CD4-positive, alpha-beta T cell treated with Interleukin-1 beta for 1 hour (primary cell): ENCODE measurements at regions not wholly inside any gene's neighbourhood (a gene's known extent, or its start where the extent isn't known, plus 50 kb on each side); places are given as distances from the start of the nearest gene placed in this dataset.
"Not testable (repeated sequence)": the region's sequence is repeated elsewhere in the genome, so short reads cannot be mapped to it uniquely, and the experiment has no call there.

ENCODE experiments used
- DNase-seq, 2 donors: peaks; one replicate each; pipeline ENCODE4 v3.0.0-alpha.2; 2020 to 2022

GRCh38 chr6:15897063-15897876, 231.6 kb upstream of the MYLIP start:
- DNase-seq: no peak

GRCh38 chr6:15894973-15895725, 232.3 kb upstream of the DTNBP1 start:
- DNase-seq: no peak

GRCh38 chr6:15893556-15894253, 230.9 kb upstream of the DTNBP1 start:
- no peak for DNase-seq

- no peak for DNase-seq
These were observed 229.5 kb upstream of the DTNBP1 start for GRCh38 chr6:15892369-15892768.

GRCh38 chr6:15888798-15889772, 226.3 kb upstream of the DTNBP1 start:
- no peak for DNase-seq

- no peak for DNase-seq
These were observed 224.9 kb upstream of the DTNBP1 start for GRCh38 chr6:15887491-15888461.

- no peak for DNase-seq
These were observed 222.8 kb upstream of the DTNBP1 start for GRCh38 chr6:15885624-15886023.

GRCh38 chr6:15883593-15883992, 220.8 kb upstream of the DTNBP1 start:
- DNase-seq: not testable (repeated sequence)

- no peak for DNase-seq
These were observed 220.1 kb upstream of the DTNBP1 start for GRCh38 chr6:15882915-15883314.

GRCh38 chr6:15882345-15882744, 219.5 kb upstream of the DTNBP1 start:
- no peak for DNase-seq

GRCh38 chr6:15881150-15881549, 218.3 kb upstream of the DTNBP1 start:
- DNase-seq: peak in 1 of 2 donors; percentile 44

- no peak for DNase-seq
These were observed 217.6 kb upstream of the DTNBP1 start for GRCh38 chr6:15880262-15880973.

GRCh38 chr6:15879371-15880261, 216.8 kb upstream of the DTNBP1 start:
- peak; percentile 22 to 23 for DNase-seq

GRCh38 chr6:15877231-15877630, 214.4 kb upstream of the DTNBP1 start:
- DNase-seq: no peak

- peak in 1 of 2 donors; percentile 13 for DNase-seq
These were observed 213.6 kb upstream of the DTNBP1 start for GRCh38 chr6:15876406-15876805.

GRCh38 chr6:15875797-15876196, 213.0 kb upstream of the DTNBP1 start:
- no peak for DNase-seq

GRCh38 chr6:15874821-15875220, 212.0 kb upstream of the DTNBP1 start:
- DNase-seq: no peak

GRCh38 chr6:15874326-15874725, 211.5 kb upstream of the DTNBP1 start:
- no peak for DNase-seq
